Activated CD4-positive, alpha-beta T cell treated with anti-CD3 and anti-CD28 coated beads, Interleukin-2, amount 10 ng/mL, durations not matched to agents 24 days and 14 days (primary cell): ENCODE measurements at regions not wholly inside any gene's neighbourhood (a gene's known extent, or its start where the extent isn't known, plus 50 kb on each side); places are given as distances from the start of the nearest gene placed in this dataset.

ENCODE experiments used
- DNase-seq: peaks from one replicate; pipeline ENCODE4 v3.0.0; 2022
- H3K27ac Mint-ChIP-seq: one replicate; pipeline ENCODE4 v1.8.0; 2022; ENCODE audit warnings: mild to moderate bottlenecking, mixed read lengths
- H3K27me3 Mint-ChIP-seq: one replicate; pipeline ENCODE4 v1.8.0; 2022; ENCODE audit warnings: mixed read lengths
- H3K36me3 Mint-ChIP-seq: one replicate; pipeline ENCODE4 v1.8.0; 2022; ENCODE audit warnings: low read depth, mild to moderate bottlenecking, mixed read lengths
- H3K4me1 Mint-ChIP-seq: one replicate; pipeline ENCODE4 v1.8.0; 2021; ENCODE audit warnings: mixed read lengths
- H3K4me3 Mint-ChIP-seq: one replicate; pipeline ENCODE4 v1.8.0; 2022; ENCODE audit warnings: mild to moderate bottlenecking, moderate library complexity, mixed read lengths
- H3K9me3 Mint-ChIP-seq: one replicate; pipeline ENCODE4 v1.8.0; 2021; ENCODE audit warnings: mixed read lengths
- intact Hi-C: fragments of 100-400 bp; cut with micrococcal nuclease; formaldehyde crosslinking; loops from one replicate; pipeline ENCODE4 v1.15.1; 2023

GRCh38 chr4:44016570-44017421 is 431.8 kb downstream of the KCTD8 start:
- H3K4me1 Mint-ChIP-seq = no peaks in the 10 kb centered on the region
- H3K9me3 Mint-ChIP-seq = no peaks in the 10 kb centered on the region
- H3K4me3 Mint-ChIP-seq = no peak overlapping the region
- DNase-seq = no peak
- no peaks in the 10 kb centered on the region for H3K36me3 Mint-ChIP-seq
- H3K27ac Mint-ChIP-seq = no peak overlapping the region
- intact Hi-C loops = no loop called here
- H3K27me3 Mint-ChIP-seq = no peaks in the 10 kb centered on the region

GRCh38 chr4:44017422-44017739 is 431.2 kb downstream of the KCTD8 start:
- Mint-ChIP-seq H3K36me3 (no peaks in the 10 kb centered on the region), H3K4me3 (no peak overlapping the region), H3K27me3 (no peaks in the 10 kb centered on the region), H3K4me1 (no peaks in the 10 kb centered on the region), H3K9me3 (no peaks in the 10 kb centered on the region), H3K27ac (no peak overlapping the region)
- intact Hi-C loops = no loop called here
- DNase-seq = no peak

- no peak for DNase-seq
- H3K36me3 Mint-ChIP-seq = no peaks in the 10 kb centered on the region
- H3K27me3 Mint-ChIP-seq = no peaks in the 10 kb centered on the region
- H3K27ac Mint-ChIP-seq = no peak overlapping the region
- no peak overlapping the region for H3K4me3 Mint-ChIP-seq
- intact Hi-C loops = no loop called here
- peaks cover 4% of the 10 kb centered on the region for H3K9me3 Mint-ChIP-seq
- H3K4me1 Mint-ChIP-seq = no peaks in the 10 kb centered on the region
Measured at GRCh38 chr4:44019721-44020120, 428.9 kb downstream of the KCTD8 start.

- Mint-ChIP-seq H3K9me3 (peaks cover 4% of the 10 kb centered on the region), H3K4me1 (no peaks in the 10 kb centered on the region), H3K27ac (no peak overlapping the region), H3K36me3 (no peaks in the 10 kb centered on the region), H3K4me3 (no peak overlapping the region), H3K27me3 (no peaks in the 10 kb centered on the region)
- DNase-seq = no peak
- intact Hi-C loops = no loop called here
Measured at GRCh38 chr4:44025376-44026020, 423.1 kb downstream of the KCTD8 start.

GRCh38 chr4:44038811-44039210 is 409.8 kb downstream of the KCTD8 start:
- Mint-ChIP-seq H3K27ac (no peak overlapping the region), H3K9me3 (no peaks in the 10 kb centered on the region), H3K27me3 (no peaks in the 10 kb centered on the region), H3K4me3 (no peak overlapping the region), H3K36me3 (no peaks in the 10 kb centered on the region), H3K4me1 (no peaks in the 10 kb centered on the region)
- DNase-seq = no peak
- intact Hi-C loops = no loop called here

- H3K27me3 Mint-ChIP-seq = no peaks in the 10 kb centered on the region
- H3K4me1 Mint-ChIP-seq = no peaks in the 10 kb centered on the region
- intact Hi-C loops = no loop called here
- no peaks in the 10 kb centered on the region for H3K36me3 Mint-ChIP-seq
- no peak overlapping the region for H3K27ac Mint-ChIP-seq
- DNase-seq = no peak
- H3K9me3 Mint-ChIP-seq = no peaks in the 10 kb centered on the region
- H3K4me3 Mint-ChIP-seq = no peak overlapping the region
Measured at GRCh38 chr4:44046491-44046890, 402.1 kb downstream of the KCTD8 start.

GRCh38 chr4:44056721-44057151 is 391.9 kb downstream of the KCTD8 start:
- Mint-ChIP-seq H3K4me1 (no peaks in the 10 kb centered on the region), H3K9me3 (no peaks in the 10 kb centered on the region), H3K27me3 (no peaks in the 10 kb centered on the region), H3K4me3 (no peak overlapping the region), H3K36me3 (no peaks in the 10 kb centered on the region), H3K27ac (no peak overlapping the region)
- DNase-seq = no peak
- intact Hi-C loops = no loop called here

- Mint-ChIP-seq H3K27me3 (no peaks in the 10 kb centered on the region), H3K27ac (no peak overlapping the region)
- intact Hi-C loops = no loop called here
Measured at GRCh38 chr4:44070843-44071242, 377.8 kb downstream of the KCTD8 start.

GRCh38 chr4:44071959-44072955 is 376.4 kb downstream of the KCTD8 start:
- no peak for DNase-seq
- no peaks in the 10 kb centered on the region for H3K36me3 Mint-ChIP-seq
- no peaks in the 10 kb centered on the region for H3K4me1 Mint-ChIP-seq
- no peak overlapping the region for H3K4me3 Mint-ChIP-seq
- no peaks in the 10 kb centered on the region for H3K9me3 Mint-ChIP-seq
- intact Hi-C loops = no loop called here
- no peaks in the 10 kb centered on the region for H3K27me3 Mint-ChIP-seq
- no peak overlapping the region for H3K27ac Mint-ChIP-seq

More at GRCh38 chr4:44070843-44071242, 377.8 kb downstream of the KCTD8 start:
- no peaks in the 10 kb centered on the region for H3K4me1 Mint-ChIP-seq
- no peak for DNase-seq
- no peaks in the 10 kb centered on the region for H3K9me3 Mint-ChIP-seq
- H3K36me3 Mint-ChIP-seq = no peaks in the 10 kb centered on the region
- H3K4me3 Mint-ChIP-seq = no peak overlapping the region

GRCh38 chr4:44086753-44087152 is 361.9 kb downstream of the KCTD8 start:
- no peaks in the 10 kb centered on the region for H3K4me1 Mint-ChIP-seq
- intact Hi-C loops = no loop called here
- H3K27ac Mint-ChIP-seq = no peak overlapping the region
- H3K36me3 Mint-ChIP-seq = no peaks in the 10 kb centered on the region
- H3K9me3 Mint-ChIP-seq = no peaks in the 10 kb centered on the region
- H3K4me3 Mint-ChIP-seq = no peak overlapping the region
- no peak for DNase-seq
- no peaks in the 10 kb centered on the region for H3K27me3 Mint-ChIP-seq

- no peak overlapping the region for H3K4me3 Mint-ChIP-seq
- no peak for DNase-seq
Measured at GRCh38 chr4:44093390-44093789, 355.2 kb downstream of the KCTD8 start.

GRCh38 chr4:44098973-44099372 is 349.6 kb downstream of the KCTD8 start:
- H3K36me3 Mint-ChIP-seq = no peaks in the 10 kb centered on the region
- H3K4me1 Mint-ChIP-seq = no peaks in the 10 kb centered on the region
- no peaks in the 10 kb centered on the region for H3K27me3 Mint-ChIP-seq
- intact Hi-C loops = no loop called here
- H3K27ac Mint-ChIP-seq = no peak overlapping the region
- DNase-seq = no peak
- peaks cover 4% of the 10 kb centered on the region for H3K9me3 Mint-ChIP-seq
- no peak overlapping the region for H3K4me3 Mint-ChIP-seq

More at GRCh38 chr4:44093390-44093789, 355.2 kb downstream of the KCTD8 start:
- intact Hi-C loops = no loop called here
- Mint-ChIP-seq H3K9me3 (no peaks in the 10 kb centered on the region), H3K4me1 (no peaks in the 10 kb centered on the region), H3K27ac (no peak overlapping the region), H3K27me3 (no peaks in the 10 kb centered on the region), H3K36me3 (no peaks in the 10 kb centered on the region)

GRCh38 chr4:44100456-44100855 is 348.2 kb downstream of the KCTD8 start:
- H3K27me3 Mint-ChIP-seq = no peaks in the 10 kb centered on the region
- DNase-seq = no peak
- peaks cover 12% of the 10 kb centered on the region for H3K9me3 Mint-ChIP-seq
- no peak overlapping the region for H3K4me3 Mint-ChIP-seq
- H3K36me3 Mint-ChIP-seq = no peaks in the 10 kb centered on the region
- no peak overlapping the region for H3K27ac Mint-ChIP-seq
- intact Hi-C loops = no loop called here
- no peaks in the 10 kb centered on the region for H3K4me1 Mint-ChIP-seq
